B cell (primary cell): ENCODE measurements at regions not wholly inside any gene's neighbourhood (a gene's known extent, or its start where the extent isn't known, plus 50 kb on each side); places are given as distances from the start of the nearest gene placed in this dataset.

ENCODE experiments used
- ATAC-seq: fragments of 200-7000 bp; cut with Tn5 transposase; one replicate; pipeline ENCODE4 v1.10.0; 2021; ENCODE audit warnings: low read depth, mild to moderate bottlenecking, moderate number of reproducible peaks, moderate library complexity
- CTCF ChIA-PET: fragments of 350-600 bp; sonication (Branson Sonifier 250); formaldehyde crosslinking; loops from one replicate; lab custom pipeline; 2021; ENCODE audit warnings: antibody characterized with exemption, inconsistent platforms; lab: Charles Lee
- POLR2A ChIA-PET: fragments of 350-600 bp; sonication (Branson Sonifier 250); formaldehyde crosslinking; loops from one replicate; lab custom pipeline; 2021; ENCODE audit warnings: antibody characterized with exemption; lab: Charles Lee
- DNase-seq: peaks from one replicate; pipeline ENCODE4 v3.0.0; 2013
- H2AFZ ChIP-seq: 2 replicates; pipeline ENCODE4 v1.6.1; 2012; ENCODE audit warnings: mild to moderate bottlenecking, low read depth, low read length; ENCODE audit not compliant: insufficient read depth, poor library complexity, severe bottlenecking
- H3K27ac ChIP-seq, 2 donors: 1 replicate in 1 of 2; 2 replicates in 1 of 2; pipeline ENCODE4 v1.5.1; 2012 to 2013; ENCODE audit warnings: low read length in 2 of 2, mild to moderate bottlenecking in 2 of 2, moderate library complexity in 1 of 2
- H3K27me3 ChIP-seq, 4 experiments: fragments of 200-600 bp in 1 of 4; sonication (generic) in 1 of 4; replicated peaks in 1 of 4; 1 replicate in 2 of 4; 2 replicates in 2 of 4; pipeline versions ENCODE4 v1.6.1 to v1.7.0; 2013 to 2016; ENCODE audit warnings: low read length in 3 of 4, mild to moderate bottlenecking in 2 of 4, mixed read lengths in 1 of 4, moderate library complexity in 1 of 4; ENCODE audit not compliant: insufficient read depth in 4 of 4, control insufficient read depth in 3 of 4; ENCODE audit errors: control extremely low read depth in 1 of 4
- H3K36me3 ChIP-seq, 2 experiments: replicated peaks in 1 of 2; 1 replicate in 1 of 2; 2 replicates in 1 of 2; pipeline versions ENCODE4 v1.6.1 to v1.7.1; 2013; ENCODE audit warnings: low read length in 1 of 2; ENCODE audit not compliant: insufficient read depth in 2 of 2, control insufficient read depth in 1 of 2; ENCODE audit errors: control extremely low read depth in 1 of 2, extremely low read depth in 1 of 2
- H3K4me1 ChIP-seq, 2 donors: fragments of 200-600 bp in 1 of 2; sonication (generic) in 1 of 2; 1 replicate in 1 of 2; 2 replicates in 1 of 2; pipeline versions ENCODE4 v1.5.1 to v1.6.1; 2013 to 2017; ENCODE audit warnings: low read length in 2 of 2; ENCODE audit not compliant: control insufficient read depth in 2 of 2, insufficient read depth in 2 of 2
- H3K4me2 ChIP-seq: replicated peaks from 2 replicates; pipeline ENCODE3; 2012; ENCODE audit warnings: mild to moderate bottlenecking, low read depth, low read length; ENCODE audit not compliant: poor library complexity, severe bottlenecking
- H3K4me3 ChIP-seq, 5 experiments: fragments of 200-600 bp in 1 of 5; sonication (generic) in 1 of 5; 1 replicate in 3 of 5; 2 replicates in 2 of 5; pipeline versions ENCODE4 v1.5.1 to v1.7.0; 2011 to 2016; ENCODE audit warnings: low read length in 4 of 5, mild to moderate bottlenecking in 4 of 5, low read depth in 2 of 5, control low read depth in 1 of 5, moderate library complexity in 1 of 5; ENCODE audit not compliant: insufficient read depth in 1 of 5; ENCODE audit errors: control extremely low read depth in 1 of 5, extremely low read depth in 1 of 5
- H3K79me2 ChIP-seq: fragments of 200-600 bp; sonication (generic); one replicate; pipeline ENCODE4 v1.6.0; 2016; ENCODE audit warnings: low read length; ENCODE audit not compliant: control insufficient read depth, insufficient read depth
- H3K9ac ChIP-seq: fragments of 200-600 bp; sonication (generic); 2 replicates; pipeline ENCODE4 v1.6.1; 2017; ENCODE audit warnings: mild to moderate bottlenecking, low read length, moderate library complexity
- H3K9me3 ChIP-seq, 3 donors: one replicate each; pipeline versions ENCODE4 v1.6.1 to v1.7.1; 2013; ENCODE audit warnings: low read length in 2 of 3; ENCODE audit not compliant: control insufficient read depth in 2 of 3, insufficient read depth in 1 of 3; ENCODE audit errors: control extremely low read depth in 1 of 3
- H4K20me1 ChIP-seq: 2 replicates; pipeline ENCODE4 v1.6.0; 2012; ENCODE audit warnings: mild to moderate bottlenecking, low read length; ENCODE audit not compliant: insufficient read depth, control insufficient read depth, poor library complexity, severe bottlenecking
- H3K27ac Mint-ChIP-seq: one replicate; pipeline ENCODE4 v1.8.0; 2021; ENCODE audit warnings: mixed read lengths
- H3K27me3 Mint-ChIP-seq: one replicate; pipeline ENCODE4 v1.8.0; 2021; ENCODE audit warnings: mixed read lengths
- H3K4me1 Mint-ChIP-seq: one replicate; pipeline ENCODE4 v1.8.0; 2021; ENCODE audit warnings: mixed read lengths
- H3K4me3 Mint-ChIP-seq: one replicate; pipeline ENCODE4 v1.8.0; 2021; ENCODE audit warnings: mixed read lengths
- H3K9me3 Mint-ChIP-seq: one replicate; pipeline ENCODE4 v1.8.0; 2022; ENCODE audit warnings: mixed read lengths; ENCODE audit not compliant: insufficient read depth
- CTCF ChIP-seq: fragments of 200-600 bp; IDR thresholded peaks from one replicate; pipeline ENCODE4 v1.8.0; 2022; ENCODE audit warnings: antibody characterized with exemption, mild to moderate bottlenecking
- EZH2 ChIP-seq: IDR thresholded peaks from 2 replicates; pipeline ENCODE4 v1.6.1; 2012; ENCODE audit warnings: borderline replicate concordance, low read depth, mild to moderate bottlenecking, moderate library complexity, low read length; ENCODE audit not compliant: insufficient read depth, poor library complexity, severe bottlenecking
- WGBS: methylation state at CpG from one replicate; pipeline ENCODE4 v1.1.5; 2013; ENCODE audit warnings: missing lambda C conversion rate; ENCODE audit not compliant: insufficient coverage; 5-methylcytosine and 5-hydroxymethylcytosine counted together
- intact Hi-C: fragments of 100-400 bp; cut with micrococcal nuclease; formaldehyde crosslinking; loops from one replicate; pipeline ENCODE4 v1.10.0; 2022

- Mint-ChIP-seq H3K27ac (no peak overlapping the region), H3K27me3 (no peaks in the 10 kb centered on the region), H3K4me3 (no peak overlapping the region), H3K4me1 (no peaks in the 10 kb centered on the region), H3K9me3 (no peaks in the 10 kb centered on the region)
- Histone ChIP-seq H2AFZ (no peak overlapping the region), H4K20me1 (no peaks in the 10 kb centered on the region), H3K27me3 (no peaks in the 10 kb centered on the region), H3K79me2 (no peaks in the 10 kb centered on the region), H3K4me1 (no peaks in the 10 kb centered on the region), H3K4me2 (no peak overlapping the region), H3K36me3 (no peaks in the 10 kb centered on the region), H3K9me3 (peaks cover 0 to 17% (median 8%) of the 10 kb centered on the region in 3 donors), H3K27ac (no peak overlapping the region), H3K4me3 (no peak overlapping the region), H3K9ac (no peak overlapping the region)
- TF ChIP-seq CTCF (no peak), EZH2 (no peak)
- CTCF ChIA-PET = no interaction called here
- POLR2A ChIA-PET = no interaction called here
- 100% methylated on average over 1 of the region's 4 CpGs for WGBS
- ATAC-seq = no peak
- intact Hi-C loops = no loop called here
- no peak for DNase-seq
Observed at GRCh38 chr10:28845009-28845682, 167.8 kb downstream of the BAMBI start.

GRCh38 chr10:28849309-28849708 is 172.0 kb downstream of the BAMBI start:
- 98% methylated on average over 3 of the region's 3 CpGs for WGBS

More at GRCh38 chr10:28849309-28849708, 172.0 kb downstream of the BAMBI start:
- no peaks in the 10 kb centered on the region for H3K4me1 ChIP-seq
- H3K79me2 ChIP-seq = no peaks in the 10 kb centered on the region
- H3K4me1 Mint-ChIP-seq = no peaks in the 10 kb centered on the region
- peaks cover 0 to 14% (median 8%) of the 10 kb centered on the region in 3 donors for H3K9me3 ChIP-seq
- H3K4me3 Mint-ChIP-seq = no peak overlapping the region
- CTCF ChIA-PET = no interaction called here
- H3K27ac ChIP-seq = no peak overlapping the region
- ATAC-seq (no peak), DNase-seq (no peak)
- peaks cover 2% of the 10 kb centered on the region for H3K9me3 Mint-ChIP-seq
- intact Hi-C loops = no loop called here
- no peaks in the 10 kb centered on the region for H3K36me3 ChIP-seq
- H3K9ac ChIP-seq = no peak overlapping the region
- no peaks in the 10 kb centered on the region for H3K27me3 Mint-ChIP-seq
- POLR2A ChIA-PET = no interaction called here
- H3K27ac Mint-ChIP-seq = no peak overlapping the region
- no peaks in the 10 kb centered on the region for H4K20me1 ChIP-seq
- no peak overlapping the region for H3K4me3 ChIP-seq
- no peak for TF ChIP-seq CTCF
- TF ChIP-seq EZH2 = no peak
- H2AFZ ChIP-seq = no peak overlapping the region
- peaks cover 0 to 2% (median 0%) of the 10 kb centered on the region in 4 experiments for H3K27me3 ChIP-seq
- H3K4me2 ChIP-seq = no peak overlapping the region
